GM23338 (cell line): ENCODE measurements at regions not wholly inside any gene's neighbourhood (a gene's known extent, or its start where the extent isn't known, plus 50 kb on each side); places are given as distances from the start of the nearest gene placed in this dataset.

Source experiments
- ATAC-seq: fragments of 200-7000 bp; cut with Tn5 transposase; 3 replicates; pipeline ENCODE4 v1.9.1; 2020
- DNase-seq: peaks from one replicate; pipeline ENCODE4 v3.0.0-alpha.2; 2015; ENCODE audit warnings: low spot score
- H2AFZ ChIP-seq: fragments of 200-600 bp; sonication (generic); 2 replicates; pipeline ENCODE4 v1.8.0; 2016; ENCODE audit warnings: antibody characterized with exemption, mild to moderate bottlenecking, moderate library complexity
- H3F3A ChIP-seq: fragments of 200-600 bp; sonication (generic); replicated peaks from 2 replicates; pipeline ENCODE4 v1.8.0; 2017; ENCODE audit warnings: antibody characterized with exemption, mixed run types, low read depth
- H3K27ac ChIP-seq: fragments of 200-600 bp; sonication (generic); 2 replicates; pipeline ENCODE4 v1.6.1; 2016; ENCODE audit warnings: low read depth
- H3K27me3 ChIP-seq: fragments of 200-600 bp; sonication (generic); 2 replicates; pipeline ENCODE4 v1.8.0; 2016; ENCODE audit warnings: mild to moderate bottlenecking, mixed run types, moderate library complexity; ENCODE audit not compliant: insufficient read depth
- H3K36me3 ChIP-seq: fragments of 200-600 bp; sonication (generic); 2 replicates; pipeline ENCODE4 v1.8.0; 2016; ENCODE audit warnings: mild to moderate bottlenecking; ENCODE audit not compliant: insufficient read depth
- H3K4me1 ChIP-seq: fragments of 200-600 bp; sonication (generic); 2 replicates; pipeline ENCODE4 v1.8.0; 2016; ENCODE audit warnings: mild to moderate bottlenecking, moderate library complexity; ENCODE audit not compliant: insufficient read depth
- H3K4me2 ChIP-seq: fragments of 200-600 bp; sonication (generic); 2 replicates; pipeline ENCODE4 v1.7.1; 2017; ENCODE audit warnings: mixed run types
- H3K4me3 ChIP-seq: fragments of 200-600 bp; sonication (generic); 2 replicates; pipeline ENCODE4 v1.6.1; 2016; ENCODE audit warnings: mixed run types
- H3K79me2 ChIP-seq: fragments of 200-600 bp; sonication (generic); replicated peaks from 2 replicates; pipeline ENCODE4 v1.8.0; 2017; ENCODE audit warnings: mild to moderate bottlenecking; ENCODE audit not compliant: insufficient read depth
- H3K9me2 ChIP-seq: fragments of 200-600 bp; sonication (generic); 2 replicates; pipeline ENCODE4 v1.8.0; 2017; ENCODE audit not compliant: insufficient read depth
- H4K20me1 ChIP-seq: fragments of 200-600 bp; sonication (generic); replicated peaks from 2 replicates; pipeline ENCODE4 v1.8.0; 2017; ENCODE audit warnings: mild to moderate bottlenecking; ENCODE audit not compliant: insufficient read depth
- H3K27ac Mint-ChIP-seq: 2 replicates; pipeline ENCODE4 v1.8.0; 2020; ENCODE audit warnings: inconsistent platforms, mild to moderate bottlenecking, moderate library complexity, mixed read lengths
- H3K27me3 Mint-ChIP-seq: 3 replicates; pipeline ENCODE4 v1.8.0; 2022; ENCODE audit warnings: low read depth, mild to moderate bottlenecking, moderate library complexity, mixed read lengths, inconsistent platforms; ENCODE audit not compliant: insufficient read depth, poor library complexity
- H3K36me3 Mint-ChIP-seq: 3 replicates; pipeline ENCODE4 v1.8.0; 2021; ENCODE audit warnings: low read depth, mild to moderate bottlenecking, inconsistent platforms, moderate library complexity, mixed read lengths
- H3K4me1 Mint-ChIP-seq: 3 replicates; pipeline ENCODE4 v1.8.0; 2020; ENCODE audit warnings: mild to moderate bottlenecking, inconsistent platforms, mixed read lengths
- H3K4me3 Mint-ChIP-seq: 3 replicates; pipeline ENCODE4 v1.8.0; 2021; ENCODE audit warnings: moderate library complexity, mild to moderate bottlenecking, inconsistent platforms, mixed read lengths
- H3K9me3 Mint-ChIP-seq: 3 replicates; pipeline ENCODE4 v1.8.0; 2020; ENCODE audit warnings: moderate library complexity, mild to moderate bottlenecking, inconsistent platforms, mixed read lengths
- CREB1 ChIP-seq: fragments of 250-450 bp; sonication (Bioruptor Pico); IDR thresholded peaks from 2 replicates; pipeline ENCODE4 v1.5.0; 2020; ENCODE audit warnings: low read depth, mild to moderate bottlenecking, moderate library complexity
- ETS1 ChIP-seq: IDR thresholded peaks from 2 replicates; pipeline ENCODE4 v1.6.1; 2016; ENCODE audit warnings: antibody characterized with exemption
- EZH2 ChIP-seq: fragments of 200-600 bp; sonication (generic); IDR thresholded peaks from one replicate; pipeline ENCODE4 v1.8.0; 2017; ENCODE audit warnings: antibody characterized with exemption, mild to moderate bottlenecking, low read depth; ENCODE audit not compliant: unreplicated experiment
- EZH2phosphoT487 ChIP-seq: fragments of 200-600 bp; sonication (generic); IDR thresholded peaks from one replicate; pipeline ENCODE4 v1.8.1; 2018; ENCODE audit warnings: antibody characterized with exemption; ENCODE audit not compliant: unreplicated experiment
- JUNB ChIP-seq: IDR thresholded peaks from one replicate; pipeline ENCODE4 v1.6.1; 2016; ENCODE audit warnings: antibody characterized with exemption; ENCODE audit not compliant: unreplicated experiment
- ZNF331 ChIP-seq: fragments of 250-450 bp; sonication (Bioruptor Pico); IDR thresholded peaks from 2 replicates; pipeline ENCODE4 v1.5.0; 2020; ENCODE audit warnings: low read depth, mild to moderate bottlenecking, moderate library complexity
- ZNF462 ChIP-seq: fragments of 250-450 bp; sonication (Bioruptor Pico); IDR thresholded peaks from 2 replicates; pipeline ENCODE4 v1.5.0; 2020; ENCODE audit warnings: mild to moderate bottlenecking, moderate library complexity

- Histone ChIP-seq H3K4me2 (no peak overlapping the region), H3K4me3 (no peak overlapping the region), H4K20me1 (no peaks in the 10 kb centered on the region), H3F3A (no peaks in the 10 kb centered on the region), H3K4me1 (no peaks in the 10 kb centered on the region), H3K27me3 (no peaks in the 10 kb centered on the region), H3K27ac (no peak overlapping the region), H3K9me2 (peaks cover 6% of the 10 kb centered on the region; the same call in 1 of the 2 replicates), H3K79me2 (no peaks in the 10 kb centered on the region), H2AFZ (no peak overlapping the region), H3K36me3 (no peaks in the 10 kb centered on the region)
- H3K27ac Mint-ChIP-seq = no peak overlapping the region
- peaks cover 9% of the 10 kb centered on the region; the same call in 2 of the 3 replicates for H3K4me1 Mint-ChIP-seq
- TF ChIP-seq ZNF331 = no peak
- TF ChIP-seq EZH2phosphoT487 = no peak
- TF ChIP-seq EZH2 = no peak
- no peak for TF ChIP-seq ZNF462 (CRISPR knock-in tag)
- TF ChIP-seq ETS1 = no peak
- TF ChIP-seq CREB1 (CRISPR knock-in tag) = no peak
- TF ChIP-seq JUNB = no peak
- ATAC-seq = no peak
- no peak for DNase-seq
- H3K27me3 Mint-ChIP-seq = no peaks in the 10 kb centered on the region
- no peaks in the 10 kb centered on the region for H3K36me3 Mint-ChIP-seq
- no peak overlapping the region for H3K4me3 Mint-ChIP-seq
- no peaks in the 10 kb centered on the region for H3K9me3 Mint-ChIP-seq
Measured at GRCh38 chr1:182170891-182171461, 109.5 kb upstream of the ZNF648 start.
